Epithelial cell of esophagus (primary cell): ENCODE measurements at regions not wholly inside any gene's neighbourhood (a gene's known extent, or its start where the extent isn't known, plus 50 kb on each side); places are given as distances from the start of the nearest gene placed in this dataset.
"Not testable (repeated sequence)": the region's sequence is repeated elsewhere in the genome, so short reads cannot be mapped to it uniquely, and the experiment has no call there.

Experiments
- DNase-seq: peaks from one replicate; pipeline ENCODE4 v3.0.0; 2010; ENCODE audit warnings: low read depth
- H3K4me3 ChIP-seq: 2 replicates; pipeline ENCODE4 v1.5.1; 2011; ENCODE audit warnings: mild to moderate bottlenecking, low read length, control low read depth
- TF ChIP-seq, protein P1 (sequence below): IDR thresholded peaks from 2 replicates; pipeline ENCODE4 v1.5.1; 2011; ENCODE audit warnings: low read depth, mild to moderate bottlenecking, low read length, control low read depth, inconsistent platforms; ENCODE audit not compliant: insufficient read depth; ENCODE audit errors: missing control alignments

DNA sequence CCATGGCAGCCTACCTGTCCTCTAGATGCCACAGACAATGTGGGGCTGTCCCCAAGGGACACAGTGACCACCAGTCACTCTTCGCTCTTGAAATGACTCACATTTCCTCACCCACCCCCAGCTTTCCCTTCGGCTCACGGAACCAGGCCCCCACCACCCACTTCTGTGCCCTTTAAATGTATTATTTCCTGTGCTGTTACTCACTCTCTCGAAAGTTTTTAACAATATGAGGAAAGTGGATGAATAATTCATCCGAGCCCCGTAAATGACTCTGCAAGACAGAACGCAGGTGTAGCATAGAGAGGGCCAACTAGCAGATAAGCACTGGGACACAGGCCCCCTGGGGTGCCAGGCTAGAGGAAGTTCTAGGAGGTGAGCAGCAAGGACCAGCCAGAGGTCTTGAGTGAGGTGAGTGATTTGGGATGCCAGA is 179.5 kb upstream of the TBL1X start:
- no peak for DNase-seq
- TF ChIP-seq, protein P1, sequence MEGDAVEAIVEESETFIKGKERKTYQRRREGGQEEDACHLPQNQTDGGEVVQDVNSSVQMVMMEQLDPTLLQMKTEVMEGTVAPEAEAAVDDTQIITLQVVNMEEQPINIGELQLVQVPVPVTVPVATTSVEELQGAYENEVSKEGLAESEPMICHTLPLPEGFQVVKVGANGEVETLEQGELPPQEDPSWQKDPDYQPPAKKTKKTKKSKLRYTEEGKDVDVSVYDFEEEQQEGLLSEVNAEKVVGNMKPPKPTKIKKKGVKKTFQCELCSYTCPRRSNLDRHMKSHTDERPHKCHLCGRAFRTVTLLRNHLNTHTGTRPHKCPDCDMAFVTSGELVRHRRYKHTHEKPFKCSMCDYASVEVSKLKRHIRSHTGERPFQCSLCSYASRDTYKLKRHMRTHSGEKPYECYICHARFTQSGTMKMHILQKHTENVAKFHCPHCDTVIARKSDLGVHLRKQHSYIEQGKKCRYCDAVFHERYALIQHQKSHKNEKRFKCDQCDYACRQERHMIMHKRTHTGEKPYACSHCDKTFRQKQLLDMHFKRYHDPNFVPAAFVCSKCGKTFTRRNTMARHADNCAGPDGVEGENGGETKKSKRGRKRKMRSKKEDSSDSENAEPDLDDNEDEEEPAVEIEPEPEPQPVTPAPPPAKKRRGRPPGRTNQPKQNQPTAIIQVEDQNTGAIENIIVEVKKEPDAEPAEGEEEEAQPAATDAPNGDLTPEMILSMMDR = no peak
- H3K4me3 ChIP-seq = no peak overlapping the region

DNA sequence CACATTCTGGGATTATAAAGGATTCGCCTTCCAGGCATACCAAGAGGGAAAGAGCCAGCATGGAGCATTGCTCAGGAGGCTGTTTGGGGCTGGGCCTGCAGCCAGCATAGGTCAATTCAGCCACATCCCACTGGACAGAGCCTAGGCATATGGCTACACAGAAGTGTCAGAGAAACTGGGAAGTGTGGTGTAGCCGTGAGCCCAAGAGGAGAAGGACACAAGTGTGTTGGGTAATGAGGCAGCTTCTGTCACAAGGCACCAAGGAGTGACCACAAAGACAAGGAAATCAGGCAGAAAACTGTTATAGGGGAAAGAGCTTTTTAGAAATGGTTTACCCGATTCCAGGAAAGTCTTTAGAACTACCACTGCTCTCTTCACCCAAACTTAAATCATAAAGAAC is 178.6 kb upstream of the TBL1X start:
- TF ChIP-seq, protein P1 = no peak
- no peak overlapping the region for H3K4me3 ChIP-seq
- no peak for DNase-seq

DNA sequence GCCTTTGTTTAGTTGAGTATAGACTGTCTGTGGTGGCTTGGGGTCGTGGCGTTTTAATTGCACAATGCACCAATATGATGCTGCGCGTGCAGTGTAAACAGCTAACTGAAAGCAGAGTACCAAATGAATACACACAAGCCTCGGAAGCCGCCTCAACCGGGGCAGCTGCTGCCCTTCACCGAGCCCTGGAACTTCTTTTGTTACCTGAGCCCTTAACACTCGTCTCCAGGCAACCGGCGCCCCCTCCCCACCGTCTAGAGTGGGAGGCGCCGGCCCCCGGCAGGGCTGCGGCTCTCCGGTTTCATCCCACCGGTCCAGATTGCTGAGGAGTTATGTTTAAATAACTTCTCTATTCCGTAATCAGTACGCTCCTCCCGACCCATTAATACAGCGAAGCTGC is 173.2 kb upstream of the TBL1X start:
- H3K4me3 ChIP-seq = no peak overlapping the region
- DNase-seq = no peak
- TF ChIP-seq, protein P1 = no peak

DNA sequence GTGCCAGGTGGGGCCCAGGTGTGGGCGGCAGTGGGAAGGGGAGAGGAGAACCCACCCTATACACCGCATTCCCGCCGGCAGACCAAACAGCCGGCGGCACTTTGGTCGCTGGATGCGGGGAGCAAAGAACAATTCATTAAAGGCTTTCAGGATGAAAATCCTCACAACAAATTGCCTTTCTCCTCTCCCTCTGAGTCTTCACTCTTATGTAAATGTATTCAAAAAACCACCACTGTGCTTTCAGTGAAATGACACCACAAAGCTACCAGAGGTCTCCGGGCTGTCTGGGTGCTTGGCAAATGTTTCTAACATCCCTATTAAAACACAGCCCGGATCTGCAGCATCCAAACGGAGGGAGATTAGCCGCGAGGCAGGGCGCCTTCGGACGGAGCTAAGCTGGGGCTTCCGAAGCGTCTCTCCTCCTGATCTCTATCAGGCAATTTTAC is 171.8 kb upstream of the TBL1X start:
- no peak for DNase-seq
- TF ChIP-seq, protein P1 = no peak
- no peak overlapping the region for H3K4me3 ChIP-seq

DNA sequence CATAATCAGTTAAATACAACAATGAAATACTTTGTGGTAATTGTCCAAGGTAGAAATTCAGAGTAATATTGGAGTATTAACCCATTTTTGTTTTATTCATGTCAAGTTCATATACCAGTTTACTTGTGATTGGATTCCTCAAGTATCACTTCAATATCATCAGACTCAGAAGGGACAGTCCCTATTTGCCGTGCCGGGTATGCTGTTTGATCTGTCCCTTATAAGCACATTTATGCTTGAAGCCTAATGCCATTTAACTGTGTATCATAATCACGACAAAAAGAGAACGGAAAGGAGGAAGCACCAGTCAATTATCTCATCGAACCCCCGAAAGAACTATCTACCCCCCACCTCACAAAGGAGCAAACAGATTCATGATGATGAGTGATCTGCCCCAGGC is 171.0 kb upstream of the TBL1X start:
- no peak overlapping the region for H3K4me3 ChIP-seq
- TF ChIP-seq, protein P1 = no peak
- no peak for DNase-seq

DNA sequence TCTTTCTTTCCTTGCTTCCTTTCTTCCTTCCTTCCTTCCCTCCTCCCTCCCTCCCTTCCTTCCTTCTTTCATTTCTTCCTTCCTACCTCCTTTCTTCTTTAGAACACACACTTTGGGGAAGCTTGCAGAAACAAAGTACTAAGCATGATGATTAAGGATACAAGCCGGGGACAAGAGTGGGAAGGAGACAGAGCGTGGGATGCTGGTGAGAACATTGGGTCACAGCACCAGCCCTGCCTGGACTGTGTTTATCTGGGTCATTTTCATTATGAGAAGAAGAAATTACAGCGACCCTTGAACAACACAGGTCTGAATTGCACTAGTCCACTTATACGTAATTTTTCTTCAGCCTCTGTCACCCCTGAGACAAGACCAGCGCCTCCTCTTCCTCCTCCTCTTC is 169.3 kb upstream of the TBL1X start:
- no peak for DNase-seq
- no peak overlapping the region for H3K4me3 ChIP-seq
- TF ChIP-seq, protein P1 = no peak

DNA sequence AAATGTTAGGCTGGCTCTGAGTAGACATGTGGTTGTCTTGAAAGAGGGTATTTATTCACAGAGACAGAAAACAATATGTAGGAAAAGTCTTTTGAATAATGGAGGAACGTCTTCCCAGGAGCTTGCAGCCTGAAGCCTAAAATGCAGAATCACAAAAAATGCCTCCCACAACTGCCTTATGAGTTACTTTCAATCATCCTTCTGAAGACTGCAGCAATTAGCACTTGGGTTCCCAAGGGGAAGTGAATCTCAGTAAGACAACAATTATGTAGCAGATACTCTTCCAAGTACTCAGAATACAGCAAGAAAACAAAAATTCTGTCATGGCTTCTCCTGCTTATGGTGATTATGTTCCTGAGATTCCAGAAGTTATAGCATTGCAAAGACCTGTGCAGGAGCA is 166.6 kb upstream of the TBL1X start:
- no peak overlapping the region for H3K4me3 ChIP-seq
- no peak for DNase-seq
- TF ChIP-seq, protein P1 = no peak

DNA sequence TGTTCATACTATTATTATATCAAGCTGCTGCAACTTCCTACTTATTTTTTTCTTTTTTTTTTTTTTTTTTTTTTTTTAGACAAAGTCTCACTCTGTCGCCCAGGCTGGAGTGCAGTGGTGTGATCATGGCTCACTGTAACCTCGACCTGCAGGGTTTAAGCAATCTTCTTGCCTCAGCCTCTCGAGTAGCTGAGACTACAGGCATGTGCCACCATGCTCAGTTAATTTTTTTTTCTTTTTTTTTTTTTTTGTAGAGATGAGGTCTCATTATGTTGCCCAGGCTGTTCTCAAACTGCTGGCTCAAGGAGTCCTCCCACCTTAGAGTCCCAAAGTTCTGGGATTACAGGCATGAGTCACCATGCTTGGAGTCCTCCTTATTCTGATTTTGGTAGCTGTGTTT is 165.2 kb upstream of the TBL1X start:
- not testable (repeated sequence) for DNase-seq, H3K4me3 ChIP-seq
